ENCODE measurements at regions not wholly inside any gene's neighbourhood (a gene's known extent, or its start where the extent isn't known, plus 50 kb on each side); places are given as distances from the start of the nearest gene placed in this dataset.

GRCh38 chr9:131805803-131806202, 65.9 kb upstream of the RAPGEF1 start (continued):
- no peak for TF ChIP-seq ARNTL (CRISPR knock-in tag; IDR thresholded peaks at IDR 0.05; ENCODE audit: borderline replicate concordance, low read depth)

DNA sequence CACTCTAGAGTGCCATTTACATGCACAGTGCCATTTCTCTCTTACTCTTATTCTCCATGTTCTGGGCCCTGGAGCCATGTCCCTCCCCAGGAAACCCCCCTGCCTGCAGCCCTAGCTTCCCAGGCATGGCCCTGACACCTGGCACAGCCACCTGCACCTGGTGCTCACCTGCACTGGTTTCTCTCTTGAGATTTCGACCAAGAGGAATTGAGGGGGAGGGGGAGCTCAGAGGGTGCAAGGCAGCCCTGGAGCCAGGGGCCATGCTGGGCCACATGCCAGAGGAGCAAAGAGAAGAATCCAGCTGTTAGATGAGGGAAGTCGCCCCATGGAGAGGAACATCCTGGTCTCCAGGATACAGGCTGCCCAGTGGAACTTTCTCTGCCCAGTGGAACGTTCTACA, 65.0 kb upstream of the RAPGEF1 start:
- TF ChIP-seq CSRNP3 (CRISPR knock-in tag; IDR thresholded peaks at IDR 0.05) = no peak
- no peak for TF ChIP-seq TCF4 (CRISPR knock-in tag; IDR thresholded peaks at IDR 0.05; ENCODE audit: borderline replicate concordance)
- no peak for TF ChIP-seq TSHZ2 (CRISPR knock-in tag; IDR thresholded peaks at IDR 0.05)
- TF ChIP-seq, protein P1, sequence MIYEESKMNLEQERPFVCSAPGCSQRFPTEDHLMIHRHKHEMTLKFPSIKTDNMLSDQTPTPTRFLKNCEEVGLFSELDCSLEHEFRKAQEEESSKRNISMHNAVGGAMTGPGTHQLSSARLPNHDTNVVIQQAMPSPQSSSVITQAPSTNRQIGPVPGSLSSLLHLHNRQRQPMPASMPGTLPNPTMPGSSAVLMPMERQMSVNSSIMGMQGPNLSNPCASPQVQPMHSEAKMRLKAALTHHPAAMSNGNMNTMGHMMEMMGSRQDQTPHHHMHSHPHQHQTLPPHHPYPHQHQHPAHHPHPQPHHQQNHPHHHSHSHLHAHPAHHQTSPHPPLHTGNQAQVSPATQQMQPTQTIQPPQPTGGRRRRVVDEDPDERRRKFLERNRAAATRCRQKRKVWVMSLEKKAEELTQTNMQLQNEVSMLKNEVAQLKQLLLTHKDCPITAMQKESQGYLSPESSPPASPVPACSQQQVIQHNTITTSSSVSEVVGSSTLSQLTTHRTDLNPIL (CRISPR knock-in tag; IDR thresholded peaks at IDR 0.05; ENCODE audit: low read depth) = no peak
- TF ChIP-seq ZFP30 (CRISPR knock-in tag; IDR thresholded peaks at IDR 0.05) = no peak
- TF ChIP-seq ZNF8 (CRISPR knock-in tag; IDR thresholded peaks at IDR 0.05) = no peak
- no peak for TF ChIP-seq ZFP3 (CRISPR knock-in tag; IDR thresholded peaks at IDR 0.05)
- TF ChIP-seq BACH2 (CRISPR knock-in tag; IDR thresholded peaks at IDR 0.05; ENCODE audit: borderline replicate concordance) = no peak
- TF ChIP-seq ZC3H10 (CRISPR knock-in tag; IDR thresholded peaks at IDR 0.05) = no peak
- ATAC-seq = no peak

- ATAC-seq = no peak
- no peak for TF ChIP-seq PPARA (CRISPR knock-in tag; IDR thresholded peaks at IDR 0.05; ENCODE audit: borderline replicate concordance)
- no peak for TF ChIP-seq TSHZ2 (CRISPR knock-in tag; IDR thresholded peaks at IDR 0.05)
- no peak for TF ChIP-seq OSR1 (CRISPR knock-in tag; IDR thresholded peaks at IDR 0.05)
- TF ChIP-seq ZNF565 (CRISPR knock-in tag; conservative IDR thresholded peaks at IDR 0.05; ENCODE audit: low read depth) = no peak
- TF ChIP-seq CSRNP3 (CRISPR knock-in tag; IDR thresholded peaks at IDR 0.05) = no peak
- TF ChIP-seq ZFP3 (CRISPR knock-in tag; IDR thresholded peaks at IDR 0.05) = no peak
- no peak for TF ChIP-seq SNAI2 (CRISPR knock-in tag; IDR thresholded peaks at IDR 0.05)
- no peak for TF ChIP-seq PATZ1 (CRISPR knock-in tag; IDR thresholded peaks at IDR 0.05; ENCODE audit: borderline replicate concordance)
- no peak for TF ChIP-seq ZNF8 (CRISPR knock-in tag; IDR thresholded peaks at IDR 0.05)
- no peak for TF ChIP-seq ZFP30 (CRISPR knock-in tag; IDR thresholded peaks at IDR 0.05)
- no peak for TF ChIP-seq GLIS3 (CRISPR knock-in tag; IDR thresholded peaks at IDR 0.05)
- TF ChIP-seq ARNTL (CRISPR knock-in tag; IDR thresholded peaks at IDR 0.05; ENCODE audit: borderline replicate concordance, low read depth) = no peak
- TF ChIP-seq BACH2 (CRISPR knock-in tag; IDR thresholded peaks at IDR 0.05; ENCODE audit: borderline replicate concordance) = no peak
- no peak for TF ChIP-seq TCF4 (CRISPR knock-in tag; IDR thresholded peaks at IDR 0.05; ENCODE audit: borderline replicate concordance)
- TF ChIP-seq, protein P1 (CRISPR knock-in tag; IDR thresholded peaks at IDR 0.05; ENCODE audit: low read depth) = no peak
- no peak for TF ChIP-seq CSDC2 (CRISPR knock-in tag; IDR thresholded peaks at IDR 0.05)
- no peak for TF ChIP-seq POU6F1 (CRISPR knock-in tag; IDR thresholded peaks at IDR 0.05; ENCODE audit: borderline replicate concordance, low read depth)
- no peak for TF ChIP-seq ZNF70 (CRISPR knock-in tag; IDR thresholded peaks at IDR 0.05)
- TF ChIP-seq TOX (CRISPR knock-in tag; IDR thresholded peaks at IDR 0.05; ENCODE audit: borderline replicate concordance) = no peak
Measured at GRCh38 chr9:131803758-131804411, 64.0 kb upstream of the RAPGEF1 start.

All from SK-N-SH treated with all-trans-retinoic acid at 6 μM for 48 hours (cell line).